ENCODE measurements at regions not wholly inside any gene's neighbourhood (a gene's known extent, or its start where the extent isn't known, plus 50 kb on each side); places are given as distances from the start of the nearest gene placed in this dataset.
A peak's percentile ranks its signal among the peaks of the same experiment; 100 is the strongest.

- no peak overlapping the region for H3K4me3 ChIP-seq (replicated peaks; ENCODE audit: low read depth, low read length)
- no peak for TF ChIP-seq CTCF (IDR thresholded peaks at IDR 0.05; ENCODE audit: low read length, missing control alignments)
- no peak for DNase-seq (ENCODE audit: low read depth)
Observed at GRCh38 chr4:138772366-138772765, 243.2 kb upstream of the NOCT start.

DNA sequence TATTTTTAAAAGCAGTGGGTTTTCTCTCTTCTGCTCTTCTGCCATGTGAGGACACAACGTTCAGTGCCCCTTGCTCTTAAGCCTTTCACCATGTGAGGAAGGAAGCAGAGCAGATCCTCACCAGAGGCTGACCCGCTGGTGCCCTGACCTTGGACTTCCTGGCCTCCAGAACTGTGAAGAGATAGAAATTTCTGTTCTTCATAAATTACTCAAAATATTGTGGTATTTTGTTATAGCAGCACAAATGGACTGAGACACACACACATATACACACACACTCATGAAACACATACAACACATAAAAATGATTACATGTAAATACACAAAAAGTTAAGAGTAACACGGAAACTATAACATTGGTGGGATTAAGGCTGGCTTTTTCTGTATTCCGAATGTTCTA, 244.8 kb upstream of the NOCT start:
- H3K4me3 ChIP-seq (replicated peaks; ENCODE audit: low read depth, low read length), result no peak overlapping the region
- DNase-seq (ENCODE audit: low read depth), result no peak
- no peak for TF ChIP-seq CTCF (IDR thresholded peaks at IDR 0.05; ENCODE audit: low read length, missing control alignments)

DNA sequence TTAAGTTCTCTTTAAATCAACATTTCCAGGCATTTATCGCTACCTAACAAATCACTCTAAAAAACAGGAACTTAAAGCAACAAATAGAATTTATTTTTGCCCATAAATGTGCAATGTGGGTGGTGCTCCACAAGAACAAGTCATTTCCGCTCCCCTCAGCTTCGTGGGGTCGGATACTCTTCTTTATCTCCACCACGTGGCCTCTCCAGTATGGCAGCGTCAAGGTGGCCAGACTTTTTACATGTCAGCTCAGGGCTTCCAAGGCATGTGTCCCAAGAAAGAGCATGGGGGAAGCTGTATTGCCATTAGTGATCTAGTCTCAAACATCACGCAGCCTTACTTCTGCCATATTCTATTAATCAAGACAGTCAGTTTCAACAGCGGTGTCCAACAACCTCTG, 249.2 kb upstream of the NOCT start:
- no peak for DNase-seq (ENCODE audit: low read depth)
- no peak for TF ChIP-seq CTCF (IDR thresholded peaks at IDR 0.05; ENCODE audit: low read length, missing control alignments)
- no peak overlapping the region for H3K4me3 ChIP-seq (replicated peaks; ENCODE audit: low read depth, low read length)

GRCh38 chr4:138765442-138765841, 250.1 kb upstream of the NOCT start:
- DNase-seq (ENCODE audit: low read depth), result no peak
- TF ChIP-seq CTCF (IDR thresholded peaks at IDR 0.05; ENCODE audit: low read length, missing control alignments), result no peak
- no peak overlapping the region for H3K4me3 ChIP-seq (replicated peaks; ENCODE audit: low read depth, low read length)

DNA sequence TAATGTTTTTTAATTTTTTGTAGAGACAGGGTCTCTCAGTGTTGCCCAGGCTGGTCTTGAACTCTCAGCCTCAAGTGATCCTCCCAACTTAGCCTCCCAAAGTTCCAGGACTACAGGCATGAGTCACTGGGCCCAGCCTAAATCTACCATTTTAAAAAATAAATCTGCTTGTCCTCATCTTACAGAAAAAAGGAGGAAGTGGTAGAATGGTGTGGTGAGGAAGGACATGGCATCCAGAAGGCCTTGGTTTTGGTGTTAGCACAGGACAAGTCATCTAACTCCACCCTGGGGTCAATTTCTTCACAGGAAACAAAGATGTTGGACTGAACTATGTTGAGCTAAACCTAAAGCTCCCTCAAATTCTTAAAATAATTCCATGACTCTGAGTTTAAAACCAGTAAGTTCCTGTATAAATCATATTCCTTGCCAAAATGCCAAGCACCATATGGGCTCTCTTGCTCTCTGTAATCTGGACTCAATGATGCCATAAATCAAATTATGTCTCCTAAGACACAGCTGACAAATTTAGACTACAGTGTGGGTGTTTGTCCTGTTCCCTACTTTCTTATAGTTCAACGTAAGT, 253.9 kb upstream of the NOCT start:
- no peak overlapping the region for H3K4me3 ChIP-seq (replicated peaks; ENCODE audit: low read depth, low read length)
- peak; percentile 4 for DNase-seq (ENCODE audit: low read depth)
- no peak for TF ChIP-seq CTCF (IDR thresholded peaks at IDR 0.05; ENCODE audit: low read length, missing control alignments)

DNA sequence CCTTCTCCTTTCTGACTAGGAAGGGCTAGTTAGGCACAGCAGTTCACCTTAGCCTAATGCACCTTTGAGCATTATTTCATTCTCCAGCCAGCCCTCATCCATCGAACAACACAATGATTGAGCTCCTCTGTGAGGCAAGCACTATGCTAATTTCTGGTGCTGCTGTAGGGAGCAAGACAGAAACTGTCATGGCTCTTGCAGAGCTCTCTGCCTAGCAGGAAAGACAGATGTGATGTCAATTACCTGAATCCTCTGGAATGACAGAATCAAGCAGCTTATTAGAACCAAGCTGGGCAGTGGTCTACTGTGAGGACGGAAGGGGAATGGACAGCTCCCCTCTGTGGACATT, 256.1 kb upstream of the NOCT start:
- TF ChIP-seq CTCF (IDR thresholded peaks at IDR 0.05; ENCODE audit: low read length, missing control alignments), result no peak
- DNase-seq (ENCODE audit: low read depth), result no peak
- H3K4me3 ChIP-seq (replicated peaks; ENCODE audit: low read depth, low read length), result no peak overlapping the region

DNA sequence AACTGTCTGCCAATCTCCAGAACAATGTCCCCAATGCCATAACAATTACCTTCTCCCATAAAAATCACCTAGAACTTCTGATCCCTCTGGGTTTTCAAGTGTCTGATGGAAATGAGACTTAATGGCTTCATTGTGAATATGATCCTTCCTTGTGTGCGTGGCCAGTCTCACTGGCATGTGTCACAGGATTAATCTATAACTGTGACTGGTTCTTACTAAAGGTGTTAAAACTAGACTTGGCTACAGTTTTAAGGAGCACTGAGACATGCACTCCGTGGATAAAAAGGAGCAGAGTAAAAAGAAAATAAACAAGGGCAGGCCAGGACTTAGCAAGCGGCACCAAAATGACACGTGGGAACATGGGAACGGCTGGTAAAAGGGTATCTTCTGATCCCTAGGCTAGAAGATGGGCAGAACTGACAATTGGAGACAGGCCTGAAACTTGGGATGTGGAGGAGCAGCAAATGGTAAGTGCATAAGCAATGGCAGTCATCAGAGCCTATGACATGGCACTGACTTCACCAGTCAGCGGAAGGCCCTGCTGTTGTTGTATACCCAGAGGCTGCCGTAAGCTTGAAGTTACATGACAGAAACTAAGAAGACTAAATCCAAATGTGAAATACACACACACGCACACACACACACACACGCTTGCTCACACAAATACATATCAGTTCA, 256.6 kb upstream of the NOCT start:
- H3K4me3 ChIP-seq (replicated peaks; ENCODE audit: low read depth, low read length), result no peak overlapping the region
- DNase-seq (ENCODE audit: low read depth), result no peak
- no peak for TF ChIP-seq CTCF (IDR thresholded peaks at IDR 0.05; ENCODE audit: low read length, missing control alignments)

Measured in fibroblast of pulmonary artery (primary cell).